GM12892 (cell line): ENCODE measurements at regions not wholly inside any gene's neighbourhood (a gene's known extent, or its start where the extent isn't known, plus 50 kb on each side); places are given as distances from the start of the nearest gene placed in this dataset.

ENCODE experiments used
- POLR2A ChIP-seq: IDR thresholded peaks from 2 replicates; pipeline ENCODE4 v1.6.1; 2011; ENCODE audit warnings: low read depth, low read length, control low read depth
- POLR2AphosphoS5 ChIP-seq: IDR thresholded peaks from 2 replicates; pipeline ENCODE4 v1.6.1; 2011; ENCODE audit warnings: low read depth, low read length, control low read depth
- TAF1 ChIP-seq: IDR thresholded peaks from 2 replicates; pipeline ENCODE4 v1.6.1; 2011; ENCODE audit warnings: low read depth, mild to moderate bottlenecking, control low read depth, low read length, borderline replicate concordance

DNA sequence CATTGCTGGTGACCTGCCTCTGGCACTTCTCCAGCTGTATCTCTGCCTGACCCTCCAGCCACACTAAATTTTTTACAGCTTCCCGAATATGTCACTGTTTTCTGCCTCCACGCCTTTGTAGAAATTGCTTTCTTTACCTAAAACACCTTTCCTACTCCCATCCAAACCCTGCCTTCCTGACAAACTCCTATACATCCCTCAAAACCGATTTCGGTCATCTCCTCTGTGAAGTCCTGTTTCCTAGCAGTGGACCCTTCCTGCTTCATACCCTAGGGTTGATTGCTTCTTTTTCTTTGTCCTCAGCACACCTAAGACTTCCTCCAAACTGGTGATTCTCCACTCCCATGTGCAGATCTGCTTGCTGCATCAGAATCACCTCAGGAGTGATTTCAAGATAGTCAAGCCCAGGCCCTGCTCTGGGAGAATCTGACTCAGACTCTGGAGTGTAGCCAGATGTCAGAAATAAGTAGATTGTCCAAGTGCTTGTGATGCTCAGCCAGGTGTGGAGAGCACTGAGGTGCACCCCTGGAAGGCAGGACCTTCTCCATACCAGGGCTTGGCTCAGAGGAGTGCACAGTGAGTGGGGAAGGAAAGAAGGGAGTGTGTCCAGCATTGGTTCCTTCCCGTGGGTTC is 184.2 kb downstream of the COPRS start:
- TF ChIP-seq POLR2A, result no peak
- no peak for TF ChIP-seq POLR2AphosphoS5
- TF ChIP-seq TAF1, result no peak
